IPS-18a (cell line): ENCODE measurements at regions not wholly inside any gene's neighbourhood (a gene's known extent, or its start where the extent isn't known, plus 50 kb on each side); places are given as distances from the start of the nearest gene placed in this dataset.

ENCODE experiments used
- H3K27ac ChIP-seq: one replicate; pipeline ENCODE4 v1.5.1; 2013; ENCODE audit warnings: low read length
- H3K27me3 ChIP-seq: one replicate; pipeline ENCODE4 v1.6.1; 2013; ENCODE audit warnings: mild to moderate bottlenecking, low read length; ENCODE audit not compliant: control insufficient read depth, insufficient read depth
- H3K36me3 ChIP-seq: one replicate; pipeline ENCODE4 v1.6.1; 2013; ENCODE audit warnings: low read depth, low read length; ENCODE audit not compliant: control insufficient read depth
- H3K4me1 ChIP-seq: one replicate; pipeline ENCODE4 v1.6.1; 2013; ENCODE audit warnings: low read depth, low read length; ENCODE audit not compliant: control insufficient read depth
- H3K4me3 ChIP-seq: one replicate; pipeline ENCODE4 v1.5.1; 2013; ENCODE audit warnings: low read length
- H3K9ac ChIP-seq: one replicate; pipeline ENCODE4 v1.6.1; 2013; ENCODE audit warnings: mild to moderate bottlenecking, low read length, moderate library complexity
- H3K9me3 ChIP-seq: one replicate; pipeline ENCODE4 v1.6.1; 2013; ENCODE audit warnings: low read depth, low read length; ENCODE audit not compliant: control insufficient read depth

GRCh38 chr21:36557316-36557715 is 77.4 kb upstream of the CLDN14 start:
- Histone ChIP-seq H3K4me3 (no peak overlapping the region), H3K9me3 (no peaks in the 10 kb centered on the region), H3K9ac (no peak overlapping the region), H3K4me1 (no peaks in the 10 kb centered on the region), H3K27ac (no peak overlapping the region), H3K36me3 (no peaks in the 10 kb centered on the region), H3K27me3 (no peaks in the 10 kb centered on the region)

DNA sequence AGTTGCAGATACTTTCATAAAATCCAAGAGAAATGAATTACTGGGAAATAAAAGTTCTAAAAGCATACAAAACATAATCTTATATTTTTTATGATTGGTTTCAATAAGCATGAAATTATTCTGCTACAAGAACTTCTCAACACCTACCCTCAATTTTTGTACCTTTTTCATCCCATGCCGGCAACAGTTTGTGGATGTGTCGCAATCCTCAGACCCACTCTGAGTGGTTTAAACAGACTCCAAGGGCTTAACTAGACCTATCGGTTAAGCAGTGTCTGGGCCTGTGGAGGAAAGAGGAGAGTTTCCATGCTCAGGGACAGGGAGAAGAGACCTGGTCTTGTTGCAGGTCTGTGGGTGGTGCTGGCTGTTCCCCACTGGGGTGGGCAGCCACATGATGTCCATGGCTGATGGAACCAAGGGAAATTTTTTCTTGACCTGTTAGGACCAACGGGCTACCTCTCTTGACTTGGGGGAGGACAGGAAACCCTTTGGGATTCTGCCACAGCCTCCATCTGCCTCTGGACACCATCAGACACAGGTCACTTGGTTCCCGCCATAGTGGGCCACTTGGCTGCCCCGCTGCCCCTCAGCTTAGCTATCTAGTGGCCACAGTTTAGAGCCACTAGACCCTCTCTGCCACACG is 81.1 kb upstream of the CLDN14 start:
- H3K4me1 ChIP-seq: no peaks in the 10 kb centered on the region
- no peak overlapping the region for H3K4me3 ChIP-seq
- H3K27ac ChIP-seq: no peak overlapping the region
- H3K27me3 ChIP-seq: no peaks in the 10 kb centered on the region
- H3K9ac ChIP-seq: no peak overlapping the region
- H3K36me3 ChIP-seq: no peaks in the 10 kb centered on the region
- H3K9me3 ChIP-seq: no peaks in the 10 kb centered on the region

GRCh38 chr21:36563341-36563926 is 83.5 kb upstream of the CLDN14 start:
- no peak overlapping the region for H3K27ac ChIP-seq
- no peak overlapping the region for H3K4me3 ChIP-seq
- no peaks in the 10 kb centered on the region for H3K4me1 ChIP-seq
- H3K9me3 ChIP-seq: no peaks in the 10 kb centered on the region
- no peaks in the 10 kb centered on the region for H3K27me3 ChIP-seq
- H3K9ac ChIP-seq: no peak overlapping the region
- H3K36me3 ChIP-seq: no peaks in the 10 kb centered on the region

DNA sequence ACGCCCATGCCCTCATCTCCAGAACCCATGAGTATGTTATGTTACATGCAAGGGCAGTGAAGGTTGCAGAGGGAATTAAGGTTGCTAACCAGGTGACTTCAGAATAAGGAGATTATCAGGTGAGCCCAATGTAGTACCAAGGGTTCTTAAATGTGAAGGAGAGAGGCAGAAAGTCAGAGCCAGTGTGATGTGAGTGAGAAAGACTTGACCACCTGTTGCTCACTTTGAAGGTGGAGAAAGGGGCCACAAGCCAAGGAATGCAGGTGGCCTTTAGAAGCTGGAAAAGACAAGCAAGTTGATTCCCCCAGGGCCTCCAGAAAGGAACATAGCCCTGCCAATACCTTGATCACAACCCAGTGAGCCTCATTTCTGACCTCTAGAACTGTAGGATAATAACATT is 84.7 kb upstream of the CLDN14 start:
- Histone ChIP-seq H3K36me3 (no peaks in the 10 kb centered on the region), H3K9me3 (no peaks in the 10 kb centered on the region), H3K4me1 (no peaks in the 10 kb centered on the region), H3K27ac (no peak overlapping the region), H3K4me3 (no peak overlapping the region), H3K27me3 (no peaks in the 10 kb centered on the region), H3K9ac (no peak overlapping the region)

DNA sequence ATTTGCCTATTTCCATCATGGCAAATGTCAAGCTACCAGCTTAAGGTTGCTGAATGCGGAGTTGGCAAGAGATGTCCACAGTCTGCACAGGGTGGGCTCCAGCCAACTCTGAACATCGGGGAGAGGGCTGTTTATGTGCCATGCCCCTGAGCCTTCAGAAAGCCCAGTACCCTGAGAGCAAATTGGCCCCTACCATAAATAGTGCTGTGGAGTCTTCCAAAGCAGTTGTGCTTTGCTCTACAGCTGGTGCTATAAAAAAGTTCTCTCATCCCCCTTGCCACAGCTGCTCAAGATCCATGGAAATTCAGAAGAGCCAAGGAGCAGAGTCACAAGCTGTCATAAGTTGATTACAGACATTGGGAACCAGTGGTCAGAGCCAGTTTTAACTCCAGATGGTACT is 85.6 kb upstream of the CLDN14 start:
- Histone ChIP-seq H3K36me3 (no peaks in the 10 kb centered on the region), H3K27ac (no peak overlapping the region)

DNA sequence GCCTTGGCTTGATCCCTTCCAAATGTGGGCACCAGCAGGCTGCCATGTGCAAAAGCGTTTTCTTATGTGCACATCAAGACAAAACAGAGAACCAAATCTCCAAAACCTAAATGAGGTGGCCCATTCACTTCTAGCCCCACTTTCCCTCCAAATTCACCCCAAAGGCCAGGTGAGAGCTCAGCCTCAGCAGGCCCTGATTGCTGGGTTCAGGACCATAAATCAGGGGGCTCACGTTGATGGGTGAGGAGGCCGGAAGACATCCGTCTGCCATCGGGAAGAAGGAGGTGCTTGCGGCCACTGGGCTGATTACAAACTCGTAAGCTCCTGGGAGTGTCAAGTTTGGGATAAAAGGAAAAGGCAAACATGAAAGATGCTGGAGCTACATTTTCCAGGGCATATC is 86.7 kb upstream of the CLDN14 start:
- no peaks in the 10 kb centered on the region for H3K27me3 ChIP-seq
- H3K27ac ChIP-seq: no peak overlapping the region
- no peak overlapping the region for H3K4me3 ChIP-seq
- no peaks in the 10 kb centered on the region for H3K36me3 ChIP-seq
- no peak overlapping the region for H3K9ac ChIP-seq
- H3K4me1 ChIP-seq: no peaks in the 10 kb centered on the region
- no peaks in the 10 kb centered on the region for H3K9me3 ChIP-seq

More for the DNA sequence above, 85.6 kb upstream of the CLDN14 start:
- Histone ChIP-seq H3K9ac (no peak overlapping the region), H3K4me1 (no peaks in the 10 kb centered on the region), H3K9me3 (no peaks in the 10 kb centered on the region), H3K4me3 (no peak overlapping the region), H3K27me3 (no peaks in the 10 kb centered on the region)

GRCh38 chr21:36567216-36567885 is 87.4 kb upstream of the CLDN14 start:
- Histone ChIP-seq H3K27me3 (no peaks in the 10 kb centered on the region), H3K4me3 (no peak overlapping the region), H3K9ac (no peak overlapping the region)

GRCh38 chr21:36569511-36569910 is 89.6 kb upstream of the CLDN14 start:
- Histone ChIP-seq H3K4me3 (no peak overlapping the region), H3K27ac (no peak overlapping the region), H3K9me3 (no peaks in the 10 kb centered on the region), H3K36me3 (no peaks in the 10 kb centered on the region), H3K9ac (no peak overlapping the region), H3K4me1 (no peaks in the 10 kb centered on the region), H3K27me3 (no peaks in the 10 kb centered on the region)

More at GRCh38 chr21:36567216-36567885, 87.4 kb upstream of the CLDN14 start:
- no peaks in the 10 kb centered on the region for H3K36me3 ChIP-seq
- no peaks in the 10 kb centered on the region for H3K4me1 ChIP-seq
- no peaks in the 10 kb centered on the region for H3K9me3 ChIP-seq
- H3K27ac ChIP-seq: no peak overlapping the region

GRCh38 chr21:36571556-36571955 is 91.6 kb upstream of the CLDN14 start:
- Histone ChIP-seq H3K4me3 (no peak overlapping the region), H3K9ac (no peak overlapping the region), H3K27ac (no peak overlapping the region), H3K4me1 (no peaks in the 10 kb centered on the region), H3K36me3 (no peaks in the 10 kb centered on the region), H3K9me3 (no peaks in the 10 kb centered on the region), H3K27me3 (no peaks in the 10 kb centered on the region)

GRCh38 chr21:36572039-36572438 is 92.1 kb upstream of the CLDN14 start:
- Histone ChIP-seq H3K27ac (no peak overlapping the region), H3K4me1 (no peaks in the 10 kb centered on the region), H3K27me3 (no peaks in the 10 kb centered on the region), H3K9ac (no peak overlapping the region), H3K36me3 (no peaks in the 10 kb centered on the region), H3K4me3 (no peak overlapping the region), H3K9me3 (no peaks in the 10 kb centered on the region)

- no peak overlapping the region for H3K27ac ChIP-seq
- H3K27me3 ChIP-seq: no peaks in the 10 kb centered on the region
- H3K9me3 ChIP-seq: no peaks in the 10 kb centered on the region
- no peak overlapping the region for H3K4me3 ChIP-seq
- no peaks in the 10 kb centered on the region for H3K36me3 ChIP-seq
- no peaks in the 10 kb centered on the region for H3K4me1 ChIP-seq
- no peak overlapping the region for H3K9ac ChIP-seq
Measured at GRCh38 chr21:36575306-36575705, 95.4 kb upstream of the CLDN14 start.

DNA sequence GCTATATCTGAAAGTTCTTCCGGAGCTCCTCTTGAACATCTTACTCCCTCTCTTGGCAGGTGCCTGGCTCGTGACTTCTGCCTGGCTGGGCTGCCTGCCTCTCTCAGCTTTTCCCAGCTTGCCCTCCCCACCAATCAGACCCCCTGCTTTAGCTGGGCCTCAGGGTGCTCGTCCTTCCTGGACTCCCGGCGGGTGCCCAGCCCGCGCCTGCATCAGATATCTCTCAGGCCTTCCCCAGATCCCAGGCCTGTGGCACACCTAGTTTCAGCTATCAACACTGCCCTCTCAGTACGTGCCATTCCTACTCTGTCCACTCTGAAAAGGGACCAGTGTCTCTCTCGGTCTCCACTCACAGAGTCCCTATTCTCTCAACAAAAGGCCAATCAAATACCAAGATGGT is 96.5 kb upstream of the CLDN14 start:
- H3K27me3 ChIP-seq: no peaks in the 10 kb centered on the region

More for the DNA sequence above, 96.5 kb upstream of the CLDN14 start:
- Histone ChIP-seq H3K27ac (no peak overlapping the region), H3K4me3 (no peak overlapping the region), H3K4me1 (no peaks in the 10 kb centered on the region), H3K36me3 (no peaks in the 10 kb centered on the region), H3K9ac (no peak overlapping the region), H3K9me3 (no peaks in the 10 kb centered on the region)
